H9 (cell line): ENCODE measurements at regions not wholly inside any gene's neighbourhood (a gene's known extent, or its start where the extent isn't known, plus 50 kb on each side); places are given as distances from the start of the nearest gene placed in this dataset.
"Not testable (repeated sequence)": the region's sequence is repeated elsewhere in the genome, so short reads cannot be mapped to it uniquely, and the experiment has no call there.

Experiments used
- DNase-seq: peaks from one replicate; pipeline ENCODE4 v3.0.0-alpha.2; 2017
- H2AFZ ChIP-seq: one replicate; pipeline ENCODE4 v1.6.1; 2013; ENCODE audit warnings: mild to moderate bottlenecking, low read length, control low read depth, moderate library complexity
- H2AK5ac ChIP-seq: 2 replicates; pipeline ENCODE4 v1.6.1; 2013; ENCODE audit warnings: low read length, control low read depth, mixed read lengths; ENCODE audit not compliant: insufficient read length
- H2BK120ac ChIP-seq: one replicate; pipeline ENCODE4 v1.6.1; 2013; ENCODE audit warnings: low read depth, mild to moderate bottlenecking, low read length, control low read depth, inconsistent platforms; ENCODE audit not compliant: poor library complexity, severe bottlenecking
- H2BK12ac ChIP-seq: 2 replicates; pipeline ENCODE4 v1.6.1; 2013; ENCODE audit warnings: low read length, control low read depth, mixed read lengths, low read depth; ENCODE audit not compliant: insufficient read length
- H2BK15ac ChIP-seq: 2 replicates; pipeline ENCODE4 v1.6.1; 2013; ENCODE audit warnings: low read depth, low read length, control low read depth
- H2BK20ac ChIP-seq: one replicate; pipeline ENCODE4 v1.6.1; 2013; ENCODE audit warnings: low read depth, mild to moderate bottlenecking, low read length, control low read depth, inconsistent platforms; ENCODE audit not compliant: poor library complexity, severe bottlenecking
- H2BK5ac ChIP-seq: 2 replicates; pipeline ENCODE4 v1.6.1; 2013; ENCODE audit warnings: low read length, control low read depth, mixed read lengths; ENCODE audit not compliant: insufficient read length
- H3K14ac ChIP-seq: 2 replicates; pipeline ENCODE4 v1.6.1; 2013; ENCODE audit warnings: low read length, control low read depth; ENCODE audit not compliant: insufficient read depth
- H3K18ac ChIP-seq: 2 replicates; pipeline ENCODE4 v1.6.1; 2013; ENCODE audit warnings: low read depth, mild to moderate bottlenecking, mixed read lengths, low read length, control low read depth; ENCODE audit not compliant: insufficient read length
- H3K23ac ChIP-seq: 2 replicates; pipeline ENCODE4 v1.6.1; 2013; ENCODE audit warnings: low read length, control low read depth, mixed read lengths, low read depth; ENCODE audit not compliant: insufficient read length
- H3K23me2 ChIP-seq: 2 replicates; pipeline ENCODE4 v1.6.1; 2013; ENCODE audit warnings: low read depth, mild to moderate bottlenecking, mixed read lengths, low read length, control low read depth; ENCODE audit not compliant: insufficient read length, poor library complexity, severe bottlenecking
- H3K27ac ChIP-seq: 2 replicates; pipeline ENCODE4 v1.5.1; 2013; ENCODE audit warnings: low read length, control low read depth, mixed read lengths, low read depth; ENCODE audit not compliant: insufficient read length
- H3K27me3 ChIP-seq: 2 replicates; pipeline ENCODE4 v1.6.1; 2013; ENCODE audit warnings: low read length, control low read depth, inconsistent platforms; ENCODE audit not compliant: insufficient read depth
- H3K4ac ChIP-seq: 2 replicates; pipeline ENCODE4 v1.6.1; 2013; ENCODE audit warnings: low read depth, mild to moderate bottlenecking, control low read depth, inconsistent platforms, low read length, moderate library complexity
- H3K4me1 ChIP-seq: 2 replicates; pipeline ENCODE4 v1.6.1; 2013; ENCODE audit warnings: low read length, control low read depth, inconsistent platforms; ENCODE audit not compliant: insufficient read depth
- H3K4me2 ChIP-seq: 2 replicates; pipeline ENCODE4 v1.6.1; 2013; ENCODE audit warnings: low read length, control low read depth, mixed read lengths; ENCODE audit not compliant: insufficient read length, insufficient read depth
- H3K56ac ChIP-seq: 2 replicates; pipeline ENCODE4 v1.6.1; 2013; ENCODE audit warnings: low read depth, mild to moderate bottlenecking, mixed read lengths, low read length, control low read depth; ENCODE audit not compliant: insufficient read length
- H3K79me1 ChIP-seq: 2 replicates; pipeline ENCODE4 v1.6.1; 2013; ENCODE audit warnings: low read depth, mild to moderate bottlenecking, moderate library complexity, low read length, control low read depth, inconsistent platforms; ENCODE audit not compliant: insufficient read depth, poor library complexity, severe bottlenecking
- H3K79me2 ChIP-seq: 2 replicates; pipeline ENCODE4 v1.6.1; 2013; ENCODE audit warnings: low read length, control low read depth, inconsistent platforms; ENCODE audit not compliant: insufficient read depth
- H3K9ac ChIP-seq: 2 replicates; pipeline ENCODE4 v1.6.1; 2013; ENCODE audit warnings: low read length, control low read depth, mixed read lengths; ENCODE audit not compliant: insufficient read length; ENCODE audit errors: extremely low read depth
- H3K9me3 ChIP-seq: one replicate; pipeline ENCODE4 v1.6.1; 2013; ENCODE audit warnings: low read depth, low read length, inconsistent platforms; ENCODE audit not compliant: control insufficient read depth
- H3T11ph ChIP-seq: one replicate; pipeline ENCODE4 v1.6.1; 2013; ENCODE audit warnings: mild to moderate bottlenecking, low read length, control low read depth, inconsistent platforms
- H4K20me1 ChIP-seq: one replicate; pipeline ENCODE4 v1.6.1; 2013; ENCODE audit not compliant: control insufficient read depth, insufficient read length, insufficient read depth
- H4K5ac ChIP-seq: 2 replicates; pipeline ENCODE4 v1.6.1; 2013; ENCODE audit warnings: low read depth, mild to moderate bottlenecking, mixed read lengths, low read length, control low read depth; ENCODE audit not compliant: insufficient read length
- H4K8ac ChIP-seq: replicated peaks from 2 replicates; pipeline ENCODE4 v1.6.1; 2013; ENCODE audit warnings: low read length, control low read depth, mixed read lengths, low read depth; ENCODE audit not compliant: insufficient read length
- H4K91ac ChIP-seq: 2 replicates; pipeline ENCODE4 v1.6.1; 2013; ENCODE audit warnings: low read depth, mild to moderate bottlenecking, moderate library complexity, mixed read lengths, low read length, control low read depth; ENCODE audit not compliant: insufficient read length
- H3K27ac Mint-ChIP-seq, 3 experiments: 2 replicates in 2 of 3; 3 replicates in 1 of 3; pipeline ENCODE4 v1.8.0; 2020 to 2021; ENCODE audit warnings: mixed read lengths in 3 of 3, mild to moderate bottlenecking in 1 of 3, moderate library complexity in 1 of 3
- H3K27me3 Mint-ChIP-seq: 2 replicates; pipeline ENCODE4 v1.8.0; 2021; ENCODE audit warnings: low read depth, mild to moderate bottlenecking, moderate library complexity, mixed read lengths
- H3K36me3 Mint-ChIP-seq, 3 experiments: 2 replicates in 2 of 3; 3 replicates in 1 of 3; pipeline ENCODE4 v1.8.0; 2020 to 2021; ENCODE audit warnings: low read depth in 3 of 3, mixed read lengths in 3 of 3; ENCODE audit not compliant: insufficient read depth in 1 of 3
- H3K4me1 Mint-ChIP-seq, 2 experiments: 2 replicates each; pipeline ENCODE4 v1.8.0; 2020; ENCODE audit warnings: mixed read lengths in 2 of 2
- H3K4me3 Mint-ChIP-seq, 2 experiments: 2 replicates in 1 of 2; 3 replicates in 1 of 2; pipeline ENCODE4 v1.8.0; 2020 to 2021; ENCODE audit warnings: mild to moderate bottlenecking in 2 of 2, mixed read lengths in 2 of 2, moderate library complexity in 1 of 2
- H3K9me3 Mint-ChIP-seq, 2 experiments: 2 replicates in 1 of 2; 3 replicates in 1 of 2; pipeline ENCODE4 v1.8.0; 2020; ENCODE audit warnings: mild to moderate bottlenecking in 2 of 2, mixed read lengths in 2 of 2, moderate library complexity in 1 of 2
- WGBS: extraction: QIAGEN DNeasy Blood & Tissue Kit; methylation state at CpG from one replicate; pipeline ENCODE4 v1.1.7; 2013; ENCODE audit warnings: missing lambda C conversion rate, low lambda C conversion rate, mixed read lengths; ENCODE audit not compliant: insufficient read length; ENCODE audit errors: extremely low coverage; 5-methylcytosine and 5-hydroxymethylcytosine counted together

DNA sequence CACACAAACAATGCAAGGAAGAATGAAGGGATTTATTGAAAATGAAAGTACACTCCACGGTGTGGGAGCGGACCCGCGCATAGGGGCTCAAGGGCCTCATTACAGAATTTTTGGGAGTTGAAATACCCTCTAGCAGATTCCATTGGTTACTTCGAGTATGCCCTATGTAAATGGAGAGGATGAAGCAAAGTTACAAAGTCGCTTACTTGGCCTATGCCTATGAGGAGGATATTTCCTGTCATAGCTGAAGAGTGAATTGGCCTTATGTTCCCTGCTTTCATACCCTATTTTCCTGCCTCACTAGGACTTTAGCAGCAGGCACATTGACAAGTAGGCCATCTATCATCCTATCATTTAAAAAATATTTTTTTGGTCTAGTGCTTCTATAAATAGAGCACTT is 843.3 kb downstream of the NAP1L3 start:
- not testable (repeated sequence) for H2AFZ ChIP-seq
- H3K36me3 Mint-ChIP-seq: peaks cover 3 to 10% (median 10%) of the 10 kb centered on the region in 3 experiments
- peak overlapping the region in 1 of 3 experiments; percentile 96; a peak in 2 of 7 replicates for H3K27ac Mint-ChIP-seq

DNA sequence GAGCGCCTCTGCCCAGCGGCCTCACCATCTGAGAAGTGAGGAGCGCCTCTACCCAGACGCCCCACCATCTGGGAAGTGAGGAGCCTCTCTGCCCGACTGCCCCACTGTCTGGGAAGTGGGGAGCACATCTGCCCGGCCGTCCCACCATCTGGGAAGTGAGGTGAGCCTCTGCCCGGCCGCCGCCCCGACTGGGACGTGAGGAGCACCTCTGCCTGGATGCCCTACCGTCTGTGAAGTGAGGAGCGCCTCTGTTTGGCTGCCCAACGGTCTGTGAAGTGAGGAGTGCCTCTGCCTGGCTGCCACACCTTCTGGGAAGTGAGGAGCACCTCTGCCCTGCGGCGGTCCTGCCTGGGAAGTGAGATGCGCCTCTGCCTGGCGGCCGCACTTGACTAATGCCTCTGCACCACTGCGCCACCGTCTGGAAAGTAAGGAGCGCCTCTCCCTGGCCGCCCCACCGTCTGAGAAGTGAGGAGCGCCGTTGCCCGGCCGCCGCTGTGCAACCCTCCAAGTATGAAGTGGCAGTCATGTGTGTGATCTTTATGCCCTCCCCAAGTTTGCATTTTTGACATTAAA is 851.7 kb downstream of the NAP1L3 start:
- H3K9ac ChIP-seq, H3K79me2 ChIP-seq, H2AFZ ChIP-seq, H3K23me2 ChIP-seq, H2BK20ac ChIP-seq, H3K27me3 ChIP-seq, H3K23ac ChIP-seq, H3K4me2 ChIP-seq, H3K27ac Mint-ChIP-seq, H3K4me3 Mint-ChIP-seq, H4K5ac ChIP-seq, H2BK12ac ChIP-seq, DNase-seq, H4K91ac ChIP-seq, H3K9me3 ChIP-seq, H2BK15ac ChIP-seq, H3K18ac ChIP-seq, H2BK5ac ChIP-seq, H3K14ac ChIP-seq, H2AK5ac ChIP-seq, H4K8ac ChIP-seq, H2BK120ac ChIP-seq, H3K79me1 ChIP-seq, H3K4me1 ChIP-seq, H4K20me1 ChIP-seq, H3K4ac ChIP-seq, H3K27ac ChIP-seq, H3K27me3 Mint-ChIP-seq, H3K56ac ChIP-seq, H3T11ph ChIP-seq: not testable (repeated sequence)
- Mint-ChIP-seq H3K4me1 (peaks cover 2 to 12% of the 10 kb centered on the region in 2 experiments; a peak in 3 of 4 replicates), H3K36me3 (peaks cover 11 to 28% (median 14%) of the 10 kb centered on the region in 3 experiments), H3K9me3 (peaks cover 15 to 19% of the 10 kb centered on the region in 2 experiments)
- no CpG with 5 or more reads among the region's 30 CpGs for WGBS

More for the DNA sequence above, 843.3 kb downstream of the NAP1L3 start:
- not testable (repeated sequence) for H4K5ac ChIP-seq, H3K14ac ChIP-seq, H3K27me3 Mint-ChIP-seq, H2AK5ac ChIP-seq, H2BK20ac ChIP-seq, H3K18ac ChIP-seq, H3K4me1 ChIP-seq, H3T11ph ChIP-seq, H4K20me1 ChIP-seq, DNase-seq, H3K4me2 ChIP-seq, H2BK120ac ChIP-seq, H3K9ac ChIP-seq, H3K79me1 ChIP-seq, H4K8ac ChIP-seq, H2BK15ac ChIP-seq, H2BK12ac ChIP-seq, H3K23me2 ChIP-seq, H3K56ac ChIP-seq, H2BK5ac ChIP-seq, H3K79me2 ChIP-seq, H3K4ac ChIP-seq, H3K9me3 ChIP-seq, H3K23ac ChIP-seq, H3K4me3 Mint-ChIP-seq, H3K27me3 ChIP-seq, H4K91ac ChIP-seq
- H3K9me3 Mint-ChIP-seq: peaks cover 4 to 14% of the 10 kb centered on the region in 2 experiments
- H3K4me1 Mint-ChIP-seq: peaks cover 11 to 42% of the 10 kb centered on the region in 2 experiments
- no CpG with 5 or more reads among the region's 6 CpGs for WGBS
- peak overlapping the region; percentile 61 for H3K27ac ChIP-seq
